HepG2 (cell line): ENCODE measurements at regions not wholly inside any gene's neighbourhood (a gene's known extent, or its start where the extent isn't known, plus 50 kb on each side); places are given as distances from the start of the nearest gene placed in this dataset.

Source experiments
- ATAC-seq: fragments of 200-7000 bp; cut with Tn5 transposase; 3 replicates; pipeline ENCODE4 v1.9.1; 2020; ENCODE audit warnings: mild to moderate bottlenecking, moderate library complexity
- BruUV-seq: library from RNA; stranded (reverse); fragments of 400-500 nt; replicated peaks from 2 replicates; lab custom pipeline; 2021; lab: Mats Ljungman, UMichigan
- CTCF ChIA-PET: fragments of 300-600 bp; formaldehyde crosslinking; extraction: SDS; loops from one replicate; lab custom pipeline; 2021; ENCODE audit warnings: low total read pairs, inconsistent platforms, low intra/inter-chr PET ratio; lab: Yijun Ruan, JAX
- POLR2A ChIA-PET: fragments of 350-600 bp; sonication (Branson Sonifier 250); formaldehyde crosslinking; loops from one replicate; lab custom pipeline; 2020; ENCODE audit warnings: antibody characterized with exemption, inconsistent platforms; lab: Yijun Ruan, JAX
- DNase-seq: peaks from one replicate; pipeline ENCODE4 v3.0.0-alpha.2; 2015; ENCODE audit warnings: low spot score
- FAIRE-seq: peaks from 3 replicates; lab custom pipeline; 2011; peaks lifted over from hg19 to GRCh38; lab: Jason Lieb, UNC
- H2AFZ ChIP-seq: one replicate; pipeline ENCODE4 v1.6.1; 2011; ENCODE audit warnings: low read length, inconsistent platforms
- H3K27ac ChIP-seq: fragments of 300-600 bp; 3 replicates; pipeline ENCODE4 v1.8.0; 2011; ENCODE audit warnings: mixed run types, mild to moderate bottlenecking, mixed read lengths, low read length, inconsistent platforms; ENCODE audit not compliant: insufficient read depth; ENCODE audit errors: extremely low read length
- H3K27me3 ChIP-seq, 2 experiments: fragments of 200-600 bp in 1 of 2; 2 replicates in 1 of 2; 3 replicates in 1 of 2; pipeline versions ENCODE4 v1.6.0 to v1.8.0; 2011; ENCODE audit warnings: low read length in 2 of 2, mild to moderate bottlenecking in 2 of 2, moderate library complexity in 2 of 2, inconsistent platforms in 1 of 2; ENCODE audit not compliant: insufficient read depth in 2 of 2, control insufficient read depth in 1 of 2
- H3K36me3 ChIP-seq, 2 experiments: fragments of 200-600 bp in 1 of 2; replicated peaks in 1 of 2; 2 replicates in 1 of 2; 3 replicates in 1 of 2; pipeline versions ENCODE4 v1.5.1 to v1.8.0; 2011; ENCODE audit warnings: low read length in 2 of 2, inconsistent platforms in 1 of 2; ENCODE audit not compliant: insufficient read depth in 2 of 2, control insufficient read depth in 1 of 2
- H3K4me1 ChIP-seq: 2 replicates; pipeline ENCODE4 v1.5.1; 2012; ENCODE audit warnings: low read length, inconsistent platforms; ENCODE audit not compliant: insufficient read depth
- H3K4me2 ChIP-seq: 2 replicates; pipeline ENCODE4 v1.6.0; 2011; ENCODE audit warnings: low read depth, low read length, inconsistent platforms
- H3K4me3 ChIP-seq, 3 experiments: fragments of 200-600 bp in 1 of 3; sonication (generic), shearing (Covaris generic) in 1 of 3; replicated peaks in 1 of 3; 2 replicates each; pipeline ENCODE4 v1.5.1; 2011 to 2016; ENCODE audit warnings: low read length in 3 of 3, inconsistent platforms in 2 of 3, low read depth in 2 of 3, mild to moderate bottlenecking in 2 of 3, control low read depth in 1 of 3, mixed read lengths in 1 of 3; ENCODE audit not compliant: insufficient read depth in 1 of 3
- H3K79me2 ChIP-seq: one replicate; pipeline ENCODE4 v1.6.1; 2011; ENCODE audit warnings: low read length, inconsistent platforms; ENCODE audit not compliant: insufficient read depth
- H3K9ac ChIP-seq: 2 replicates; pipeline ENCODE4 v1.6.0; 2011; ENCODE audit warnings: mild to moderate bottlenecking, low read depth, low read length, inconsistent platforms; ENCODE audit not compliant: insufficient read depth
- H3K9me3 ChIP-seq: 2 replicates; pipeline ENCODE4 v1.5.1; 2012; ENCODE audit warnings: mild to moderate bottlenecking, low read length
- H4K20me1 ChIP-seq: 2 replicates; pipeline ENCODE4 v1.6.0; 2011; ENCODE audit warnings: inconsistent platforms, mild to moderate bottlenecking, low read length, moderate library complexity; ENCODE audit not compliant: insufficient read depth
- BRCA1 ChIP-seq: sonication (generic); formaldehyde crosslinking; IDR thresholded peaks from 2 replicates; pipeline ENCODE4 v1.4.0; 2020; ENCODE audit warnings: missing genetic modification reagents
- CHCHD3 ChIP-seq: sonication (generic); formaldehyde crosslinking; IDR thresholded peaks from 2 replicates; pipeline ENCODE4 v1.8.0; 2022; ENCODE audit warnings: mild to moderate bottlenecking, missing genetic modification reagents, moderate library complexity
- POGZ ChIP-seq: sonication (generic); formaldehyde crosslinking; IDR thresholded peaks from 2 replicates; pipeline ENCODE4 v1.4.0; 2020; ENCODE audit warnings: mild to moderate bottlenecking, missing genetic modification reagents
- ZBTB1 ChIP-seq: sonication (generic); formaldehyde crosslinking; IDR thresholded peaks from 2 replicates; pipeline ENCODE4 v1.4.0; 2020; ENCODE audit warnings: missing genetic modification reagents, borderline replicate concordance
- ZFP41 ChIP-seq: sonication (generic); formaldehyde crosslinking; IDR thresholded peaks from 2 replicates; pipeline ENCODE4 v1.4.0; 2020; ENCODE audit warnings: mild to moderate bottlenecking, missing genetic modification reagents, borderline replicate concordance
- ZNF34 ChIP-seq: sonication (generic); formaldehyde crosslinking; IDR thresholded peaks from 2 replicates; pipeline ENCODE4 v1.4.0; 2020; ENCODE audit warnings: mild to moderate bottlenecking, missing genetic modification reagents, borderline replicate concordance
- ZNF547 ChIP-seq: sonication (generic); formaldehyde crosslinking; IDR thresholded peaks from 2 replicates; pipeline ENCODE4 v1.5.1; 2020; ENCODE audit warnings: mild to moderate bottlenecking, missing genetic modification reagents
- ZNF749 ChIP-seq: sonication (generic); formaldehyde crosslinking; IDR thresholded peaks from 2 replicates; pipeline ENCODE4 v1.8.0; 2022; ENCODE audit warnings: mild to moderate bottlenecking, missing genetic modification reagents, moderate library complexity, borderline replicate concordance
- ZNF879 ChIP-seq: sonication (generic); formaldehyde crosslinking; IDR thresholded peaks from 2 replicates; pipeline ENCODE4 v1.8.1; 2023; ENCODE audit warnings: missing genetic modification reagents
- WGBS: methylation state at CpG from one replicate; pipeline ENCODE4 v1.1.6; 2017; ENCODE audit warnings: low lambda C conversion rate; 5-methylcytosine and 5-hydroxymethylcytosine counted together
- in situ Hi-C: cut with HindIII; loops from 2 replicates; pipeline ENCODE4 v1.10.0; 2017; ENCODE audit warnings: low pct_unique_long_range_greater_than_20kb; ENCODE audit not compliant: extremely low pct_ligation_motif_present
- intact Hi-C: fragments of 100-400 bp; cut with micrococcal nuclease; formaldehyde crosslinking; loops from one replicate; pipeline ENCODE4 v1.10.0; 2022; ENCODE audit not compliant: unreplicated experiment
- TF ChIP-seq, protein P1 (sequence below): sonication (generic); formaldehyde crosslinking; IDR thresholded peaks from 2 replicates; pipeline ENCODE4 v1.4.0; 2020; ENCODE audit warnings: missing genetic modification reagents
- TF ChIP-seq, protein P2 (sequence below): sonication (generic); formaldehyde crosslinking; IDR thresholded peaks from 2 replicates; pipeline ENCODE4 v1.4.0; 2020; ENCODE audit warnings: missing genetic modification reagents
- TF ChIP-seq, protein P3 (sequence below): sonication (generic); formaldehyde crosslinking; IDR thresholded peaks from 2 replicates; pipeline ENCODE4 v1.5.0; 2020; ENCODE audit warnings: mild to moderate bottlenecking, missing genetic modification reagents, borderline replicate concordance

DNA sequence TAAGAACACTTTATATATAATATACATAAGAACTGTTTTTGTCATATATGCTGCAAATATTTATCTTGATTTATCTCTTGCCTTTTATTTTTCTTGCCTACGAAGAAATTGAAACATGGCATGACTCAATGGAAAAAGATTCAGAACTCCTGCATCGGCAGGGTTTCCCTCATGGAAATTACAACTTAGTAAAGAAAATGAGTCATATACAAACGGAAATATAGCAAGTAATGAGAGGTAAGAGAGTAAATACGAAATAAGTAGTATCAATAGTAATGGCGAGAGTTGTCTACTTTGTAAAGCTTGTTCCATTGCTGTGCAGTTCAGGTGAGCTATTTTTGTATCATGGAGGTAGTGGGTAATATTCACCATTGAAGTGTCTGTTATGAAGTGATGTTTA, 350.4 kb downstream of the DDX10 start:
- no peaks in the 10 kb centered on the region for H3K9me3 ChIP-seq
- no TSS peak for BruUV-seq
- H3K36me3 ChIP-seq: no peaks in the 10 kb centered on the region
- CTCF ChIA-PET: no interaction called here
- H3K27me3 ChIP-seq: no peaks in the 10 kb centered on the region
- H3K4me3 ChIP-seq: no peak overlapping the region
- intact Hi-C loops: no loop called here
- H3K4me2 ChIP-seq: no peak overlapping the region
- 3% methylated on average over 5 of the region's 5 CpGs for WGBS
- no peak overlapping the region for H3K27ac ChIP-seq
- DNase-seq (no peak), ATAC-seq (no peak)
- H4K20me1 ChIP-seq: no peaks in the 10 kb centered on the region
- H3K4me1 ChIP-seq: no peaks in the 10 kb centered on the region
- H3K79me2 ChIP-seq: no peaks in the 10 kb centered on the region
- TF ChIP-seq ZBTB1 (CRISPR knock-in tag) (no peak), ZNF547 (CRISPR knock-in tag) (no peak), POGZ (no peak)
- TF ChIP-seq, all 625 proteins: peak for 0
- in situ Hi-C loops: no loop called here
- Histone ChIP-seq H2AFZ (no peak overlapping the region), H3K9ac (no peak overlapping the region)
- FAIRE-seq: no peak
- POLR2A ChIA-PET: no interaction called here

DNA sequence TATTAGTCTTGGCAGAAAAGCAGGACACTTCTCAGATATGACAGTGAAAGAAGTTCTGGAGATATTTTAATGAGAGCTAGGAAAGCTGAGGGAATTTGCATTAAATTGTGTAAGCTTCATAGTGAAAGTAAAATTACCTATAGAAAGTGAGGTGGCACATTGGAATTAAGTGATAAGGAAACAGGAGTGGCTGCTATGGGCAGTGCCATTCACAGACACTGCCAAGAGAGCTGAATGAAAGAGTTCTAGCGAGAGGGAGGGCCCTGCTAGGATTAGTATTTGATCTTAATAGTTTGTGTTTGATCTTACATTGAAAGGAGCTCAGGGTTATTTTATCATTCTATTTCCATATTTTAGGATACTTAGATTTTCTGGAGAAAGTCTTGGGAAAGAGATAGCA, 351.9 kb downstream of the DDX10 start:
- Histone ChIP-seq H3K9me3 (no peaks in the 10 kb centered on the region), H3K27me3 (no peaks in the 10 kb centered on the region), H3K4me2 (no peak overlapping the region), H2AFZ (no peak overlapping the region), H3K36me3 (no peaks in the 10 kb centered on the region), H3K9ac (no peak overlapping the region), H3K27ac (no peak overlapping the region), H3K4me1 (no peaks in the 10 kb centered on the region), H4K20me1 (no peaks in the 10 kb centered on the region), H3K79me2 (no peaks in the 10 kb centered on the region), H3K4me3 (no peak overlapping the region)
- no peak for FAIRE-seq
- ChIA-PET CTCF (no interaction called here), POLR2A (no interaction called here)
- no peak for ATAC-seq
- no TSS peak for BruUV-seq
- no peak for DNase-seq
- 3% methylated on average over 1 of the region's 1 CpG for WGBS
- intact Hi-C loops (no loop called here), in situ Hi-C loops (no loop called here)
- TF ChIP-seq, protein P1, sequence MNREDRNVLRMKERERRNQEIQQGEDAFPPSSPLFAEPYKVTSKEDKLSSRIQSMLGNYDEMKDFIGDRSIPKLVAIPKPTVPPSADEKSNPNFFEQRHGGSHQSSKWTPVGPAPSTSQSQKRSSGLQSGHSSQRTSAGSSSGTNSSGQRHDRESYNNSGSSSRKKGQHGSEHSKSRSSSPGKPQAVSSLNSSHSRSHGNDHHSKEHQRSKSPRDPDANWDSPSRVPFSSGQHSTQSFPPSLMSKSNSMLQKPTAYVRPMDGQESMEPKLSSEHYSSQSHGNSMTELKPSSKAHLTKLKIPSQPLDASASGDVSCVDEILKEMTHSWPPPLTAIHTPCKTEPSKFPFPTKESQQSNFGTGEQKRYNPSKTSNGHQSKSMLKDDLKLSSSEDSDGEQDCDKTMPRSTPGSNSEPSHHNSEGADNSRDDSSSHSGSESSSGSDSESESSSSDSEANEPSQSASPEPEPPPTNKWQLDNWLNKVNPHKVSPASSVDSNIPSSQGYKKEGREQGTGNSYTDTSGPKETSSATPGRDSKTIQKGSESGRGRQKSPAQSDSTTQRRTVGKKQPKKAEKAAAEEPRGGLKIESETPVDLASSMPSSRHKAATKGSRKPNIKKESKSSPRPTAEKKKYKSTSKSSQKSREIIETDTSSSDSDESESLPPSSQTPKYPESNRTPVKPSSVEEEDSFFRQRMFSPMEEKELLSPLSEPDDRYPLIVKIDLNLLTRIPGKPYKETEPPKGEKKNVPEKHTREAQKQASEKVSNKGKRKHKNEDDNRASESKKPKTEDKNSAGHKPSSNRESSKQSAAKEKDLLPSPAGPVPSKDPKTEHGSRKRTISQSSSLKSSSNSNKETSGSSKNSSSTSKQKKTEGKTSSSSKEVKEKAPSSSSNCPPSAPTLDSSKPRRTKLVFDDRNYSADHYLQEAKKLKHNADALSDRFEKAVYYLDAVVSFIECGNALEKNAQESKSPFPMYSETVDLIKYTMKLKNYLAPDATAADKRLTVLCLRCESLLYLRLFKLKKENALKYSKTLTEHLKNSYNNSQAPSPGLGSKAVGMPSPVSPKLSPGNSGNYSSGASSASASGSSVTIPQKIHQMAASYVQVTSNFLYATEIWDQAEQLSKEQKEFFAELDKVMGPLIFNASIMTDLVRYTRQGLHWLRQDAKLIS (CRISPR knock-in tag): no peak
- TF ChIP-seq BRCA1: no peak
- TF ChIP-seq, protein P2, sequence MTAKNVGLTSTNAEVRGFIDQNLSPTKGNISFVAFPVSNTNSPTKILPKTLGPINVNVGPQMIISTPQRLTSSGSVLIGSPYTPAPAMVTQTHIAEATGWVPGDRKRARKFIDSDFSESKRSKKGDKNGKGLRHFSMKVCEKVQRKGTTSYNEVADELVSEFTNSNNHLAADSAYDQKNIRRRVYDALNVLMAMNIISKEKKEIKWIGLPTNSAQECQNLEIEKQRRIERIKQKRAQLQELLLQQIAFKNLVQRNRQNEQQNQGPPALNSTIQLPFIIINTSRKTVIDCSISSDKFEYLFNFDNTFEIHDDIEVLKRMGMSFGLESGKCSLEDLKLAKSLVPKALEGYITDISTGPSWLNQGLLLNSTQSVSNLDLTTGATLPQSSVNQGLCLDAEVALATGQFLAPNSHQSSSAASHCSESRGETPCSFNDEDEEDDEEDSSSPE (CRISPR knock-in tag): no peak
- TF ChIP-seq ZNF879: no peak
- no peak for TF ChIP-seq ZNF749 (CRISPR knock-in tag)
- no peak for TF ChIP-seq CHCHD3 (CRISPR knock-in tag)
- TF ChIP-seq ZFP41 (CRISPR knock-in tag): no peak
- TF ChIP-seq, protein P3, sequence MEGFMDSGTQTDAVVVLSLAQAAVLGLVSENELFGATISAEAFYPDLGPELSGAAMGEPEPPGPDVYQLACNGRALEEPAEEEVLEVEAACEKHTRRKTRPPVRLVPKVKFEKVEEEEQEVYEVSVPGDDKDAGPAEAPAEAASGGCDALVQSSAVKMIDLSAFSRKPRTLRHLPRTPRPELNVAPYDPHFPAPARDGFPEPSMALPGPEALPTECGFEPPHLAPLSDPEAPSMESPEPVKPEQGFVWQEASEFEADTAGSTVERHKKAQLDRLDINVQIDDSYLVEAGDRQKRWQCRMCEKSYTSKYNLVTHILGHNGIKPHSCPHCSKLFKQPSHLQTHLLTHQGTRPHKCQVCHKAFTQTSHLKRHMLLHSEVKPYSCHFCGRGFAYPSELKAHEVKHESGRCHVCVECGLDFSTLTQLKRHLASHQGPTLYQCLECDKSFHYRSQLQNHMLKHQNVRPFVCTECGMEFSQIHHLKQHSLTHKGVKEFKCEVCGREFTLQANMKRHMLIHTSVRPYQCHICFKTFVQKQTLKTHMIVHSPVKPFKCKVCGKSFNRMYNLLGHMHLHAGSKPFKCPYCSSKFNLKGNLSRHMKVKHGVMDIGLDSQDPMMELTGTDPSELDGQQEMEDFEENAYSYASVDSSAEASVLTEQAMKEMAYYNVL: no peak
- TF ChIP-seq ZNF34 (CRISPR knock-in tag): no peak
